ENCODE measurements at regions not wholly inside any gene's neighbourhood (a gene's known extent, or its start where the extent isn't known, plus 50 kb on each side); places are given as distances from the start of the nearest gene placed in this dataset.

GRCh38 chr15:89410039-89410435 lies 75.4 kb upstream of the POLG start:
- TF ChIP-seq CTCF (IDR thresholded peaks at IDR 0.05) (no peak), ZFX (IDR thresholded peaks at IDR 0.05; ENCODE audit: borderline replicate concordance) (no peak)

All from 22Rv1 (cell line).